Spleen (tissue), 11 donors: ENCODE measurements at regions not wholly inside any gene's neighbourhood (a gene's known extent, or its start where the extent isn't known, plus 50 kb on each side); places are given as distances from the start of the nearest gene placed in this dataset.

Source experiments
- DNase-seq: peaks from one replicate; pipeline ENCODE4 v3.0.0-alpha.2; 2020
- H3K27ac ChIP-seq, 8 donors: fragments of 200-600 bp; sonication (generic) in 7 of 8; 1 replicate in 4 of 8; 2 replicates in 4 of 8; pipeline versions ENCODE4 v1.5.0 to v1.8.0; 2016 to 2021; ENCODE audit warnings: inconsistent platforms in 4 of 8, mild to moderate bottlenecking in 4 of 8, moderate library complexity in 1 of 8
- H3K27me3 ChIP-seq, 7 donors: fragments of 200-600 bp; sonication (generic) in 6 of 7; replicated peaks in 1 of 7; 1 replicate in 4 of 7; 2 replicates in 3 of 7; pipeline versions ENCODE4 v1.5.0 to v1.8.0; 2016 to 2021; ENCODE audit warnings: inconsistent platforms in 3 of 7, mild to moderate bottlenecking in 1 of 7
- H3K36me3 ChIP-seq, 6 donors: fragments of 200-600 bp; sonication (generic) in 5 of 6; 1 replicate in 4 of 6; 2 replicates in 2 of 6; pipeline versions ENCODE4 v1.5.0 to v1.8.0; 2016 to 2021; ENCODE audit warnings: inconsistent platforms in 2 of 6
- H3K4me1 ChIP-seq, 6 donors: fragments of 200-600 bp; sonication (generic) in 5 of 6; 1 replicate in 3 of 6; 2 replicates in 3 of 6; pipeline versions ENCODE4 v1.5.0 to v1.8.0; 2016 to 2021; ENCODE audit warnings: inconsistent platforms in 3 of 6
- H3K4me3 ChIP-seq, 8 donors: fragments of 200-600 bp; sonication (generic) in 7 of 8; 1 replicate in 4 of 8; 2 replicates in 4 of 8; pipeline versions ENCODE4 v1.5.0 to v1.8.0; 2016 to 2021; ENCODE audit warnings: inconsistent platforms in 4 of 8, mild to moderate bottlenecking in 4 of 8, moderate library complexity in 2 of 8
- H3K9me3 ChIP-seq, 8 donors: fragments of 200-600 bp; sonication (generic) in 7 of 8; 1 replicate in 4 of 8; 2 replicates in 4 of 8; pipeline versions ENCODE4 v1.5.0 to v1.8.0; 2016 to 2021; ENCODE audit warnings: inconsistent platforms in 4 of 8
- POLR2A ChIP-seq, 3 donors: fragments of 450-650 bp; IDR thresholded peaks; one replicate each; pipeline ENCODE4 v1.5.1; 2017; ENCODE audit warnings: antibody characterized with exemption in 3 of 3, mild to moderate bottlenecking in 1 of 3
- POLR2AphosphoS5 ChIP-seq, 3 donors: sonication (generic); formaldehyde crosslinking; IDR thresholded peaks; one replicate each; pipeline ENCODE4 v1.5.1; 2017; ENCODE audit warnings: antibody characterized with exemption in 3 of 3
- WGBS, 5 donors: extraction: QIAGEN DNeasy Blood & Tissue Kit in 3 of 5; methylation state at CpG; one replicate each; pipeline versions ENCODE4 v1.1.5 to v1.1.7; 2013 to 2018; 5-methylcytosine and 5-hydroxymethylcytosine counted together
- intact Hi-C: fragments of 100-400 bp; cut with DNase I; formaldehyde crosslinking; loops from one replicate; pipeline ENCODE4 v1.15.0; 2023; ENCODE audit warnings: low total_unique reads
- TF ChIP-seq, protein P1 (sequence below), 11 experiments: fragments of 200-600 bp in 7 of 11; fragments of 450-650 bp in 4 of 11; sonication (generic) in 4 of 11; IDR thresholded peaks in 8 of 11; conservative IDR thresholded peaks in 3 of 11; 1 replicate in 7 of 11; 2 replicates in 4 of 11; pipeline versions ENCODE4 v1.4.0 to v1.8.0; 2016 to 2021; ENCODE audit warnings: antibody characterized with exemption in 11 of 11, inconsistent platforms in 4 of 11, mild to moderate bottlenecking in 1 of 11
- donor health status: healthy with polysubstance abuse.
- donor health status: DM: no; HTN: no; CAD: no; lungs with moderate emphysema.
- donor health status: DM: no; HTN: no; CAD: no.
- donor health status: Bipolar disorder and iron deficiency.
- donor health status: healthy.
- donor health status: DM: no; HTN: no; CAD: no.
- donor health status: DM: yes; HTN: yes; CAD: no.

GRCh38 chr6:165034271-165034741 lies 275.1 kb downstream of the C6orf118 start:
- WGBS, 5 donors, result 52 to 71% (median 57%) methylated on average over 4 of the region's 4 CpGs
- Histone ChIP-seq H3K9me3 (peaks cover 0 to 43% (median 2%) of the 10 kb centered on the region in 8 donors), H3K4me1 (no peaks in the 10 kb centered on the region), H3K27me3 (no peaks in the 10 kb centered on the region), H3K4me3 (no peak overlapping the region), H3K36me3 (no peaks in the 10 kb centered on the region), H3K27ac (no peak overlapping the region)
- TF ChIP-seq POLR2A (IDR thresholded peaks at IDR 0.05) (no peak), POLR2AphosphoS5 (IDR thresholded peaks at IDR 0.05) (no peak)
- TF ChIP-seq, protein P1, sequence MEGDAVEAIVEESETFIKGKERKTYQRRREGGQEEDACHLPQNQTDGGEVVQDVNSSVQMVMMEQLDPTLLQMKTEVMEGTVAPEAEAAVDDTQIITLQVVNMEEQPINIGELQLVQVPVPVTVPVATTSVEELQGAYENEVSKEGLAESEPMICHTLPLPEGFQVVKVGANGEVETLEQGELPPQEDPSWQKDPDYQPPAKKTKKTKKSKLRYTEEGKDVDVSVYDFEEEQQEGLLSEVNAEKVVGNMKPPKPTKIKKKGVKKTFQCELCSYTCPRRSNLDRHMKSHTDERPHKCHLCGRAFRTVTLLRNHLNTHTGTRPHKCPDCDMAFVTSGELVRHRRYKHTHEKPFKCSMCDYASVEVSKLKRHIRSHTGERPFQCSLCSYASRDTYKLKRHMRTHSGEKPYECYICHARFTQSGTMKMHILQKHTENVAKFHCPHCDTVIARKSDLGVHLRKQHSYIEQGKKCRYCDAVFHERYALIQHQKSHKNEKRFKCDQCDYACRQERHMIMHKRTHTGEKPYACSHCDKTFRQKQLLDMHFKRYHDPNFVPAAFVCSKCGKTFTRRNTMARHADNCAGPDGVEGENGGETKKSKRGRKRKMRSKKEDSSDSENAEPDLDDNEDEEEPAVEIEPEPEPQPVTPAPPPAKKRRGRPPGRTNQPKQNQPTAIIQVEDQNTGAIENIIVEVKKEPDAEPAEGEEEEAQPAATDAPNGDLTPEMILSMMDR (IDR thresholded peaks at IDR 0.05 in 8 of 11, conservative IDR thresholded peaks at IDR 0.05 in 3 of 11), result no peak
- intact Hi-C loops, result no loop called here
- no peak for DNase-seq

DNA sequence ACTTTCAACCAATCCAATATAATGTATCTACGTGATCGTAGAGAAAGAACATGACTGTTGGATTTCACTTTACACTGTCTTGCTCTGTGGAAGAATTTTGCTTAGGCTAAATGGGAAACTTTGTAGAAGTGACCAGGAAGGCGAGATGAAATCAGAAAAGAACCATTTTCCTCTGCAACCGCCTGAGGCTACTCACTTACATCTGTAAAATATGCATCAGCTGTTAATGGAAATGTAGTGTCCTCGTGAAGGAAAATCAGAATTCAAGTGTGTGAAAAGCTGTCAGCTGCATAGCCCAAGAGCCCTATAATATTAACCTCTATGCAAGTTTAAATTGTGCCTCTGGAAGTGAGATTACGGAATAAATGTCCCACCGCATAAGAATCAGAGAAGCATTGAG lies 277.9 kb downstream of the C6orf118 start:
- intact Hi-C loops, result no loop called here
- H3K27ac ChIP-seq, result no peak overlapping the region
- H3K4me1 ChIP-seq, result no peaks in the 10 kb centered on the region
- H3K36me3 ChIP-seq, result no peaks in the 10 kb centered on the region
- peaks cover 0 to 32% (median 2%) of the 10 kb centered on the region in 8 donors for H3K9me3 ChIP-seq
- WGBS, 5 donors, result 70 to 84% (median 78%) methylated on average over 7 of the region's 7 CpGs
- DNase-seq, result no peak
- TF ChIP-seq, protein P1 (IDR thresholded peaks at IDR 0.05 in 8 of 11, conservative IDR thresholded peaks at IDR 0.05 in 3 of 11), result no peak
- TF ChIP-seq POLR2A (IDR thresholded peaks at IDR 0.05) (no peak), POLR2AphosphoS5 (IDR thresholded peaks at IDR 0.05) (no peak)
- H3K4me3 ChIP-seq, result no peak overlapping the region
- H3K27me3 ChIP-seq, result no peaks in the 10 kb centered on the region

DNA sequence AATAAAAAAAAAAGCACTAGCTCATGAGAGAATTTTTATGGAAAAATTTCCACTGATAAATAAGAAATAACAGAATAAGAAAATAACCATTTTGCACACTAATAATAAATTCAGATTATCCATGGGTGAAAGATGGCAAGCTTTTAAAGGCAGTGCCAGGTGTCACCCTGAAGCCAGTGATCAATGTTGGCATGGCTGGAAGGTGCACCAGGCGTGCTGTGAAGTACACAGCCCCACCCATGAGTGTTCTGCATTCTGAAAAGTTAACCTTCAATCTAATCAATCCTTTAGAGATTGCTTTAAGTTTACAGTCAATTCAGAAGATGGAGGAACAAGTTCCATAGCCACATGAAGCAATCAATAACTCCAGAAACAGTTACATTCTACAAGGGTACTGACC lies 284.4 kb downstream of the C6orf118 start:
- no peaks in the 10 kb centered on the region for H3K36me3 ChIP-seq
- H3K27ac ChIP-seq, result no peak overlapping the region
- peaks cover 0 to 6% (median 0%) of the 10 kb centered on the region in 8 donors for H3K9me3 ChIP-seq
- TF ChIP-seq POLR2A (IDR thresholded peaks at IDR 0.05) (no peak), POLR2AphosphoS5 (IDR thresholded peaks at IDR 0.05) (no peak)
- TF ChIP-seq, protein P1 (IDR thresholded peaks at IDR 0.05 in 8 of 11, conservative IDR thresholded peaks at IDR 0.05 in 3 of 11), result no peak
- no peak for DNase-seq
- intact Hi-C loops, result no loop called here
- H3K4me1 ChIP-seq, result no peaks in the 10 kb centered on the region
- WGBS, 5 donors, result 29 to 73% (median 60%) methylated on average over 1 of the region's 1 CpG
- no peaks in the 10 kb centered on the region for H3K27me3 ChIP-seq
- H3K4me3 ChIP-seq, result no peak overlapping the region

GRCh38 chr6:165019681-165020080 lies 289.7 kb downstream of the C6orf118 start:
- no peak for DNase-seq
- Histone ChIP-seq H3K9me3 (peaks cover 0 to 5% (median under 1%) of the 10 kb centered on the region in 8 donors), H3K36me3 (no peaks in the 10 kb centered on the region), H3K27me3 (no peaks in the 10 kb centered on the region), H3K27ac (no peak overlapping the region), H3K4me3 (no peak overlapping the region), H3K4me1 (no peaks in the 10 kb centered on the region)
- 70 to 88% (median 86%) methylated on average over 2 of the region's 2 CpGs for WGBS, 5 donors
- intact Hi-C loops, result no loop called here
- TF ChIP-seq, protein P1 (IDR thresholded peaks at IDR 0.05 in 8 of 11, conservative IDR thresholded peaks at IDR 0.05 in 3 of 11), result no peak
- TF ChIP-seq POLR2AphosphoS5 (IDR thresholded peaks at IDR 0.05), result no peak
- no peak for TF ChIP-seq POLR2A (IDR thresholded peaks at IDR 0.05)
